ENCODE measurements at regions not wholly inside any gene's neighbourhood (a gene's known extent, or its start where the extent isn't known, plus 50 kb on each side); places are given as distances from the start of the nearest gene placed in this dataset.

DNA sequence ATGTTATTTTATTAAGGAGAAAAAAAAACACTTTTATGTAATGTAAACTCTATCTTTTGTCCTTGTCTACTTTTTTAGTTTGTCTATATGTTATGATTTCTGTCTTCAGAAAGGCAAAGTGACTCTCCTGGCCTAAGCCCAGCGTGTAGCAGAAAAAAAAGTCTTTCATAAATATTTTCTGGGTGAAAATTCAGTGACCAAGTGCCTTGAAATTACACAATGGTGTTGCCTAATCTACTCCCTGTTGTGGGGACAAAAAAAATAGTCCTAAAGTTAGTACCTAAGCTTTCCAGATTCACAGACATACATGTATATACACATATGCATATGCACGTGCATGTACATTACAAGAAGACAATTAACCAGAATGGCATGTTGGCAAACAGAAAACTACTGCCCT is 1257.8 kb upstream of the SORCS1 start (continued):
- TF ChIP-seq, protein P1, sequence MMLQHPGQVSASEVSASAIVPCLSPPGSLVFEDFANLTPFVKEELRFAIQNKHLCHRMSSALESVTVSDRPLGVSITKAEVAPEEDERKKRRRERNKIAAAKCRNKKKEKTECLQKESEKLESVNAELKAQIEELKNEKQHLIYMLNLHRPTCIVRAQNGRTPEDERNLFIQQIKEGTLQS (IDR thresholded peaks at IDR 0.05), result no peak
- TF ChIP-seq YY1 (IDR thresholded peaks at IDR 0.05) (no peak), FOXA2 (IDR thresholded peaks at IDR 0.05) (no peak), RAD21 (IDR thresholded peaks at IDR 0.05) (no peak), NR2F2 (IDR thresholded peaks at IDR 0.05) (no peak), TAF1 (conservative IDR thresholded peaks at IDR 0.05) (no peak), EGR1 (IDR thresholded peaks at IDR 0.05; ENCODE audit: low read depth in 2 of 2) (no peak), HNF4A (conservative IDR thresholded peaks at IDR 0.05) (no peak), HNF4G (IDR thresholded peaks at IDR 0.05) (no peak), FOXA1 (IDR thresholded peaks at IDR 0.05) (no peak), JUND (IDR thresholded peaks at IDR 0.05) (no peak)

DNA sequence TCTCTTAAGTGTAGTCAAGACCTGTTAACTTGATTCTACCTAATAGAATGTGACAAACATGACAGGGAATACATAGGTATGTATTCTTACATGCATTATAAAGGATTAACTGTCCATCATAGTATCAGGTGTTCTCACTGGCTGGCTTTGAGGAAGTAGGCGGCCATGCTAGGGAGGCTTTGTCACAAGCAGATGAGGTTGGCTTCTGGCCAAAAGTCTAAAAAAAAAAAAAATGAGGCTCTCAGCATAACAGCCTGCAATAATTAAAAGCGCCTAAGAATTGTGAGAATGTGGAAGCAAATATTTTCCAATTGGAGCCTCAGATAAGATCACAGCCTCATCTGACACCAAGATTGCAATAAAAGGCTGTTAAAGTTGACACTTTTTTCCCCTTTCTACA is 1256.8 kb upstream of the SORCS1 start:
- 69% methylated on average over 2 of the region's 2 CpGs for WGBS

DNA sequence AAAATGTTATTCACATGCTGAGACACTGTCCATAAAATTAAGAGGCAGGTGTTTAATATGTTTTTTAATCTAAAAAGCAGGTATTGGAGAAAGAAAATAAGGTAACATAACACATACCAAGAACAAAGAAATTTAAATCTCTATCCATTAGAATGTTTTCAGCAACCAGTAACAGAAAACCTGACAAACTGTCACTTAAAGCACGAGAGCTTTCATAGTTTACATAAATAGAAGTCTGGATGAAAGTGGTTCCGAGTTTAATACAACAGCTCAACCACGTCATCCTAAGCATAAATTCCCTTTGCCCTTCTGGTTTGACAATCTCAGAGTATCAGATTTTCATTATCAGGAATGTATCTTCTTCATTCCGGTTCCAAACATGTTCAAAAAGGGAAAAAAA is 1249.4 kb upstream of the SORCS1 start:
- Histone ChIP-seq H3K36me3 (ENCODE audit: control insufficient read depth in 4 of 4, insufficient read depth in 3 of 4, low read depth in 1 of 4, low read length in 3 of 4) (no peaks in the 10 kb centered on the region), H3K4me1 (ENCODE audit: control insufficient read depth in 4 of 4, insufficient read depth in 4 of 4, low read length in 3 of 4) (no peaks in the 10 kb centered on the region), H3K4me3 (ENCODE audit: low read depth in 1 of 3, low read length in 3 of 3) (no peak overlapping the region), H3K27ac (ENCODE audit: low read depth in 1 of 2, low read length in 2 of 2) (no peak overlapping the region), H3K9me3 (ENCODE audit: control insufficient read depth in 4 of 4, low read length in 3 of 4) (no peaks in the 10 kb centered on the region), H3K9ac (ENCODE audit: low read depth in 1 of 2, low read length in 2 of 2) (no peak overlapping the region), H3K27me3 (ENCODE audit: control insufficient read depth in 4 of 4, insufficient read depth in 4 of 4, low read length in 3 of 4) (peaks cover 0 to 4% (median 0%) of the 10 kb centered on the region in 4 donors)
- TF ChIP-seq, protein P2, sequence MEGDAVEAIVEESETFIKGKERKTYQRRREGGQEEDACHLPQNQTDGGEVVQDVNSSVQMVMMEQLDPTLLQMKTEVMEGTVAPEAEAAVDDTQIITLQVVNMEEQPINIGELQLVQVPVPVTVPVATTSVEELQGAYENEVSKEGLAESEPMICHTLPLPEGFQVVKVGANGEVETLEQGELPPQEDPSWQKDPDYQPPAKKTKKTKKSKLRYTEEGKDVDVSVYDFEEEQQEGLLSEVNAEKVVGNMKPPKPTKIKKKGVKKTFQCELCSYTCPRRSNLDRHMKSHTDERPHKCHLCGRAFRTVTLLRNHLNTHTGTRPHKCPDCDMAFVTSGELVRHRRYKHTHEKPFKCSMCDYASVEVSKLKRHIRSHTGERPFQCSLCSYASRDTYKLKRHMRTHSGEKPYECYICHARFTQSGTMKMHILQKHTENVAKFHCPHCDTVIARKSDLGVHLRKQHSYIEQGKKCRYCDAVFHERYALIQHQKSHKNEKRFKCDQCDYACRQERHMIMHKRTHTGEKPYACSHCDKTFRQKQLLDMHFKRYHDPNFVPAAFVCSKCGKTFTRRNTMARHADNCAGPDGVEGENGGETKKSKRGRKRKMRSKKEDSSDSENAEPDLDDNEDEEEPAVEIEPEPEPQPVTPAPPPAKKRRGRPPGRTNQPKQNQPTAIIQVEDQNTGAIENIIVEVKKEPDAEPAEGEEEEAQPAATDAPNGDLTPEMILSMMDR (IDR thresholded peaks at IDR 0.05; ENCODE audit: low read depth, low read length, missing input control), result no peak
- WGBS, result 78% methylated on average over 4 of the region's 4 CpGs
- no peak for DNase-seq (ENCODE audit: low spot score)

More for the DNA sequence above, 1256.8 kb upstream of the SORCS1 start:
- TF ChIP-seq NR2F2 (IDR thresholded peaks at IDR 0.05) (no peak), RAD21 (IDR thresholded peaks at IDR 0.05) (no peak), GABPA (IDR thresholded peaks at IDR 0.05 in 1 of 2, conservative IDR thresholded peaks at IDR 0.05 in 1 of 2) (no peak), TAF1 (conservative IDR thresholded peaks at IDR 0.05) (no peak), HNF4G (IDR thresholded peaks at IDR 0.05) (no peak), RXRA (IDR thresholded peaks at IDR 0.05) (no peak), YY1 (IDR thresholded peaks at IDR 0.05) (no peak)
- TF ChIP-seq, protein P1 (IDR thresholded peaks at IDR 0.05), result no peak
- no peak overlapping the region for H3K4me3 ChIP-seq (ENCODE audit: low read depth in 1 of 3, low read length in 3 of 3)
- H3K4me1 ChIP-seq (ENCODE audit: control insufficient read depth in 4 of 4, insufficient read depth in 4 of 4, low read length in 3 of 4), result no peaks in the 10 kb centered on the region
- H3K9me3 ChIP-seq (ENCODE audit: control insufficient read depth in 4 of 4, low read length in 3 of 4), result no peaks in the 10 kb centered on the region
- H3K27me3 ChIP-seq (ENCODE audit: control insufficient read depth in 4 of 4, insufficient read depth in 4 of 4, low read length in 3 of 4), result no peaks in the 10 kb centered on the region
- no peak overlapping the region for H3K9ac ChIP-seq (ENCODE audit: low read depth in 1 of 2, low read length in 2 of 2)
- no peak overlapping the region for H3K27ac ChIP-seq (ENCODE audit: low read depth in 1 of 2, low read length in 2 of 2)
- no peaks in the 10 kb centered on the region for H3K36me3 ChIP-seq (ENCODE audit: control insufficient read depth in 4 of 4, insufficient read depth in 3 of 4, low read depth in 1 of 4, low read length in 3 of 4)
- no peak for DNase-seq (ENCODE audit: low spot score)

DNA sequence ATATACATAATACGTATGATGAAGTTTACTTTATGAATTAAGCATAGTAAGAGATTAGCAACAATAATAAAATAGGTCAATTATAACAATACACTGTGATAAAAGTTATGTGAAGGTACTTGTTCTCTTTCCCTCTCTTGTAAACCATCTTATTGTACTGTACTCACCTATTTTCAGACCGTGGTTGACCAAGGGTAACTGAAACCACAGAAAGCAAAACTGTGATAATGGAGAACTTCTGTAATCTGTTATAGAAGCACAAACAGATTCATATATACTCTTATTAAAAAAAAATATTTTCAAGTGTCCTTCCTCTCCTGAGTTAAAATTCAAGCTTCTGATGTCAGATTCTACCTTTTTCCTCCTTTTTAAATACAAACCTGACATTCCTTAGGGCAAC is 1247.8 kb upstream of the SORCS1 start:
- no peak for TF ChIP-seq NR2F2 (IDR thresholded peaks at IDR 0.05)
- Histone ChIP-seq H3K27me3 (ENCODE audit: control insufficient read depth in 4 of 4, insufficient read depth in 4 of 4, low read length in 3 of 4) (peaks cover 0 to 4% (median 0%) of the 10 kb centered on the region in 4 donors), H3K9ac (ENCODE audit: low read depth in 1 of 2, low read length in 2 of 2) (no peak overlapping the region), H3K27ac (ENCODE audit: low read depth in 1 of 2, low read length in 2 of 2) (no peak overlapping the region), H3K36me3 (ENCODE audit: control insufficient read depth in 4 of 4, insufficient read depth in 3 of 4, low read depth in 1 of 4, low read length in 3 of 4) (no peaks in the 10 kb centered on the region), H3K9me3 (ENCODE audit: control insufficient read depth in 4 of 4, low read length in 3 of 4) (no peaks in the 10 kb centered on the region), H3K4me3 (ENCODE audit: low read depth in 1 of 3, low read length in 3 of 3) (no peak overlapping the region), H3K4me1 (ENCODE audit: control insufficient read depth in 4 of 4, insufficient read depth in 4 of 4, low read length in 3 of 4) (no peaks in the 10 kb centered on the region)
- 38% methylated on average over 2 of the region's 2 CpGs for WGBS
- DNase-seq (ENCODE audit: low spot score), result no peak

Measured in liver (tissue), 8 donors.